H1 (cell line): ENCODE measurements at regions not wholly inside any gene's neighbourhood (a gene's known extent, or its start where the extent isn't known, plus 50 kb on each side); places are given as distances from the start of the nearest gene placed in this dataset.

ENCODE experiments used
- CTCF ChIP-seq, 3 experiments: IDR thresholded peaks; 1 replicate in 2 of 3; 2 replicates in 1 of 3; pipeline versions ENCODE4 v1.5.1 to v1.6.1; 2011; ENCODE audit warnings: low read length in 3 of 3, mild to moderate bottlenecking in 3 of 3, inconsistent platforms in 2 of 3, low read depth in 1 of 3, moderate library complexity in 1 of 3; ENCODE audit not compliant: insufficient read depth in 1 of 3; ENCODE audit errors: control extremely low read depth in 1 of 3
- HDAC2 ChIP-seq, 2 experiments: fragments of 300-600 bp in 1 of 2; sonication (generic) in 1 of 2; IDR thresholded peaks; 2 replicates each; pipeline ENCODE4 v1.6.1; 2011 to 2012; ENCODE audit warnings: low read depth in 2 of 2, low read length in 2 of 2, mild to moderate bottlenecking in 2 of 2, moderate library complexity in 2 of 2, borderline replicate concordance in 1 of 2, inconsistent platforms in 1 of 2
- RFX5 ChIP-seq: IDR thresholded peaks from 2 replicates; pipeline ENCODE4 v1.6.1; 2011; ENCODE audit warnings: low read depth, low read length, improper control_type of control experiment, borderline replicate concordance
- SRF ChIP-seq: IDR thresholded peaks from 2 replicates; pipeline ENCODE4 v1.6.1; 2011; ENCODE audit warnings: mild to moderate bottlenecking, low read depth, low read length, moderate library complexity
- YY1 ChIP-seq: IDR thresholded peaks from 2 replicates; pipeline ENCODE4 v1.6.1; 2011; ENCODE audit warnings: low read depth, mild to moderate bottlenecking, low read length

DNA sequence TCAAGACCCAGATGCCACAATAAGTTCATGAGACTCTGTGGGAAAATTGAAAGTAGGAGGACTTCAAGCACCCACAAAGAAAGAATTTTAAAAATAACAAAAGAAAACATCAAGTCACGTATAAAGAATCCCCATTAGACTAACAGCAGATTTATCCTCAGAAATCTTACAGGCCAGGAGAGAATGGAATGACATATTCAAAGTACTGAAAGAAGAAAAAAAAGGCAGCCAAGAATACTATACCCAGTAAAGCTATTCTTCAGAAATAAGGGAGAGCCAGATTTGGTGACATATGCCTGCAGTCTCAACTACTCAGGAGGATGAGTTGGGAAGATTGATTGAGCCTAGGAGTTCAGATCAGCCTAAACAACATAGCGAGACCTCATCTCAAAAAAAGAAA is 84.3 kb upstream of the CD53 start (continued):
- TF ChIP-seq CTCF (IDR thresholded peaks at IDR 0.05; ENCODE audit: control extremely low read depth in 1 of 3, insufficient read depth in 1 of 3, low read depth in 1 of 3, low read length in 3 of 3) (no peak), RFX5 (no peak), SRF (no peak), YY1 (no peak), HDAC2 (IDR thresholded peaks at IDR 0.05; ENCODE audit: borderline replicate concordance in 1 of 2, low read depth in 2 of 2, low read length in 2 of 2) (no peak)
- TF ChIP-seq, all 59 proteins: peak for 0
